HepG2 (cell line): ENCODE measurements at regions not wholly inside any gene's neighbourhood (a gene's known extent, or its start where the extent isn't known, plus 50 kb on each side); places are given as distances from the start of the nearest gene placed in this dataset.

ENCODE experiments used
- AFF4 ChIP-seq: sonication (generic); formaldehyde crosslinking; IDR thresholded peaks from 2 replicates; pipeline ENCODE4 v1.4.0; 2020; ENCODE audit warnings: missing genetic modification reagents
- CAMTA2 ChIP-seq: sonication (generic); formaldehyde crosslinking; IDR thresholded peaks from 2 replicates; pipeline ENCODE4 v1.4.0; 2020; ENCODE audit warnings: mild to moderate bottlenecking, missing genetic modification reagents, borderline replicate concordance
- CREB1 ChIP-seq, 2 experiments: fragments of 450-650 bp in 1 of 2; IDR thresholded peaks; 2 replicates each; pipeline ENCODE4 v1.6.1; 2016 to 2017; ENCODE audit warnings: control low read depth in 1 of 2, mild to moderate bottlenecking in 1 of 2, missing compliant biosample characterization in 1 of 2, missing genetic modification characterization in 1 of 2
- HDAC2 ChIP-seq: sonication (generic); formaldehyde crosslinking; IDR thresholded peaks from 2 replicates; pipeline ENCODE4 v1.4.0; 2020; ENCODE audit warnings: missing genetic modification reagents
- HNRNPK ChIP-seq: fragments of 200-400 bp; formaldehyde crosslinking; IDR thresholded peaks from 2 replicates; pipeline ENCODE4 v1.6.1; 2018; ENCODE audit warnings: low read length, low read depth, moderate library complexity, mild to moderate bottlenecking; ENCODE audit not compliant: poor library complexity, severe bottlenecking
- IRF2 ChIP-seq: IDR thresholded peaks from 2 replicates; pipeline ENCODE4 v1.6.1; 2018; ENCODE audit warnings: missing genetic modification reagents, missing compliant biosample characterization
- NFATC3 ChIP-seq: sonication (generic); formaldehyde crosslinking; IDR thresholded peaks from 2 replicates; pipeline ENCODE4 v1.5.1; 2020; ENCODE audit warnings: mild to moderate bottlenecking, missing genetic modification reagents
- NFYC ChIP-seq: IDR thresholded peaks from 2 replicates; pipeline ENCODE4 v1.6.1; 2016; ENCODE audit warnings: missing genetic modification reagents, missing compliant biosample characterization
- NR2C2 ChIP-seq: sonication (generic); formaldehyde crosslinking; IDR thresholded peaks from 2 replicates; pipeline ENCODE4 v1.4.0; 2020; ENCODE audit warnings: missing genetic modification reagents, mild to moderate bottlenecking, moderate library complexity, borderline replicate concordance
- PHF5A ChIP-seq: IDR thresholded peaks from one replicate; pipeline ENCODE4 v1.6.1; 2018; ENCODE audit warnings: low read depth, missing genetic modification reagents; ENCODE audit not compliant: unreplicated experiment
- RFXANK ChIP-seq: IDR thresholded peaks from 2 replicates; pipeline ENCODE4 v1.6.1; 2016
- RFXAP ChIP-seq: sonication (generic); formaldehyde crosslinking; IDR thresholded peaks from 2 replicates; pipeline ENCODE4 v1.4.0; 2020; ENCODE audit warnings: missing genetic modification reagents, borderline replicate concordance
- RXRA ChIP-seq: sonication (generic); formaldehyde crosslinking; IDR thresholded peaks from 2 replicates; pipeline ENCODE4 v1.5.1; 2020; ENCODE audit warnings: missing genetic modification reagents
- SRSF4 ChIP-seq: fragments of 200-400 bp; formaldehyde crosslinking; IDR thresholded peaks from one replicate; pipeline ENCODE4 v1.6.1; 2018; ENCODE audit warnings: mild to moderate bottlenecking, low read depth, low read length, moderate library complexity; ENCODE audit not compliant: poor library complexity, severe bottlenecking
- SRSF9 ChIP-seq: fragments of 200-400 bp; formaldehyde crosslinking; IDR thresholded peaks from 2 replicates; pipeline ENCODE4 v1.6.1; 2018; ENCODE audit warnings: borderline replicate concordance, mild to moderate bottlenecking, low read depth, low read length; ENCODE audit not compliant: insufficient read depth, poor library complexity, severe bottlenecking
- SRY ChIP-seq: sonication (generic); formaldehyde crosslinking; IDR thresholded peaks from 2 replicates; pipeline ENCODE4 v1.8.0; 2022; ENCODE audit warnings: mild to moderate bottlenecking, missing genetic modification reagents
- STAT5B ChIP-seq: sonication (generic); formaldehyde crosslinking; IDR thresholded peaks from 2 replicates; pipeline ENCODE4 v1.4.0; 2020; ENCODE audit warnings: missing genetic modification reagents
- SYNCRIP ChIP-seq: fragments of 200-400 bp; formaldehyde crosslinking; IDR thresholded peaks from 2 replicates; pipeline ENCODE4 v1.6.1; 2018; ENCODE audit warnings: mild to moderate bottlenecking, low read depth, low read length; ENCODE audit not compliant: insufficient read depth
- TCF7L2 ChIP-seq: IDR thresholded peaks from 2 replicates; pipeline ENCODE4 v1.6.1; 2011; ENCODE audit warnings: mild to moderate bottlenecking, low read depth, low read length, moderate library complexity
- YY1 ChIP-seq: IDR thresholded peaks from 2 replicates; pipeline ENCODE4 v1.6.1; 2011; ENCODE audit warnings: low read length, low read depth, moderate library complexity, mild to moderate bottlenecking; ENCODE audit not compliant: insufficient read depth, insufficient replicate concordance
- ZGPAT ChIP-seq: IDR thresholded peaks from 2 replicates; pipeline ENCODE4 v1.6.1; 2016; ENCODE audit warnings: mild to moderate bottlenecking
- ZNF513 ChIP-seq: sonication (generic); formaldehyde crosslinking; conservative IDR thresholded peaks from 2 replicates; pipeline ENCODE4 v1.5.0; 2020; ENCODE audit warnings: missing genetic modification reagents
- ZNF546 ChIP-seq: sonication (generic); formaldehyde crosslinking; conservative IDR thresholded peaks from 2 replicates; pipeline ENCODE4 v1.8.1; 2023; ENCODE audit warnings: mild to moderate bottlenecking, missing genetic modification reagents
- ZNF746 ChIP-seq: sonication (generic); formaldehyde crosslinking; IDR thresholded peaks from 2 replicates; pipeline ENCODE4 v1.8.0; 2022; ENCODE audit warnings: mild to moderate bottlenecking, missing genetic modification reagents

GRCh38 chr12:31845613-31846322, 113.4 kb upstream of the RESF1 start (continued):
- no peak for TF ChIP-seq ZNF746 (CRISPR knock-in tag)
- TF ChIP-seq RFXANK (CRISPR knock-in tag) = no peak
- TF ChIP-seq HNRNPK = no peak
- TF ChIP-seq NFYC (CRISPR knock-in tag) = no peak
- peak; percentile 41; the same call in 1 of the 2 replicates for TF ChIP-seq HDAC2 (CRISPR knock-in tag)
- TF ChIP-seq STAT5B (CRISPR knock-in tag) = no peak
- TF ChIP-seq SYNCRIP = no peak
- no peak for TF ChIP-seq CAMTA2 (CRISPR knock-in tag)
- TF ChIP-seq ZGPAT = peak; percentile 74; the same call in 1 of the 2 replicates
- TF ChIP-seq ZNF513 (CRISPR knock-in tag) = no peak
- TF ChIP-seq SRSF4 = no peak
- TF ChIP-seq TCF7L2 = no peak
- TF ChIP-seq RFXAP (CRISPR knock-in tag) = no peak
- no peak for TF ChIP-seq NR2C2 (CRISPR knock-in tag)
- no peak for TF ChIP-seq AFF4 (CRISPR knock-in tag)
- no peak for TF ChIP-seq PHF5A (CRISPR knock-in tag)
- no peak for TF ChIP-seq SRSF9
- peak; percentile 56 for TF ChIP-seq CREB1 (IDR thresholded peaks at IDR 0.05)
- no peak for TF ChIP-seq CREB1 (CRISPR knock-in tag; IDR thresholded peaks at IDR 0.05)
- TF ChIP-seq IRF2 (CRISPR knock-in tag) = peak; percentile 63
- TF ChIP-seq RXRA (CRISPR knock-in tag) = no peak; the same call in 1 of the 2 replicates
- no peak for TF ChIP-seq SRY (CRISPR knock-in tag)
- TF ChIP-seq NFATC3 (CRISPR knock-in tag) = no peak
- no peak for TF ChIP-seq YY1
- TF ChIP-seq ZNF546 (CRISPR knock-in tag) = no peak
